ENCODE measurements at regions not wholly inside any gene's neighbourhood (a gene's known extent, or its start where the extent isn't known, plus 50 kb on each side); places are given as distances from the start of the nearest gene placed in this dataset.

DNA sequence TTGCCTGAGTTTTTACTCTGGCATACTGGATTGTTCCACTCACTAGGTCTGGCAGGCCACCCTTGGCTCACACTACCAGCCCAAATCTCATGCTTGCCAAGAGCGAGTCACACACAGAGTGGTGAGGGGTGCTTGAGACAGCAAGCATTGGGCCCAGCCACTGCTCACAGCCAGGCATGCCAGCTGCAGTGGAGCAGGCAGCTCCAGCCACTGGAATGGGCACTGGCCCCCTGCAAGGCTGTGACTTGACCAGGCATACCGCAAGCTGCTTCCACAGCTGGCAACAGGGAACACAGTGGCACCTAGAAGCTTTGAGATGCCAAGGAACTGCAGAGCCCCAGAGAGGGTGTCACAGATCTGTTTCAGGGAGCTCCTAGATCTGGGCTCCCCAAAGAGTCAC, 488.5 kb downstream of the LRFN5 start:
- H3K4me1 ChIP-seq: no peaks in the 10 kb centered on the region
- TF ChIP-seq, protein P1, sequence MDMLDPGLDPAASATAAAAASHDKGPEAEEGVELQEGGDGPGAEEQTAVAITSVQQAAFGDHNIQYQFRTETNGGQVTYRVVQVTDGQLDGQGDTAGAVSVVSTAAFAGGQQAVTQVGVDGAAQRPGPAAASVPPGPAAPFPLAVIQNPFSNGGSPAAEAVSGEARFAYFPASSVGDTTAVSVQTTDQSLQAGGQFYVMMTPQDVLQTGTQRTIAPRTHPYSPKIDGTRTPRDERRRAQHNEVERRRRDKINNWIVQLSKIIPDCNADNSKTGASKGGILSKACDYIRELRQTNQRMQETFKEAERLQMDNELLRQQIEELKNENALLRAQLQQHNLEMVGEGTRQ (IDR thresholded peaks at IDR 0.05): no peak
- TF ChIP-seq SREBF2 (IDR thresholded peaks at IDR 0.05): no peak
- FAIRE-seq: no peak
- no peak overlapping the region for H3K4me3 ChIP-seq
- CTCF ChIA-PET: interaction anchor here (1.0 kb wide), 1 partner anchor 47 kb away, joined by 3 read pairs; no protein-coding TSS in a partner anchor
- no peak overlapping the region for H3K4me2 ChIP-seq
- WGBS (ENCODE audit: missing lambda C conversion rate): 80% methylated on average over 1 of the region's 2 CpGs
- DNase-seq (ENCODE audit: low read depth in 1 of 2, low spot score in 1 of 2): no peak
- H3K9me3 ChIP-seq: no peaks in the 10 kb centered on the region
- no peak overlapping the region for H3K27ac ChIP-seq
- POLR2A ChIA-PET: no interaction called here
- no peak for ATAC-seq

DNA sequence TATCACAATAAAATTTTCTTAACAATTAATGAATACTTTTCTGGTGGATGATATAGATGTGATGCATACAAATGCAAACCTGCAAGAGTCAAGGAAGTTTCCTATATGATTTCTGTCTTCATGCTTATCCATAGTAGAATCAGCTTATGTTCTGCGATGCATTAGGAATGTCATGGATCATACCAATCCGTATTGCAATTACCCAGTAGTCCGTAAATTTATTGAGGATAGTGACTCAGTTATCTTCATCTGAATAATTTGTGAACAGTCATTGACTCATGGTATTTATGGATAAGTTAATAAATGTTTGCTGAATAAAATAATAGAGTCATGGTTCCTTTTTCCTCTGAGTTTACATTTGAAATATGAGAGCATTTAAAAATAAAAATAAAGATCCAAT, 483.4 kb downstream of the LRFN5 start:
- WGBS (ENCODE audit: missing lambda C conversion rate): 43% methylated on average over 3 of the region's 3 CpGs
- no peak overlapping the region for H3K4me3 ChIP-seq
- TF ChIP-seq POLR2AphosphoS2 (conservative IDR thresholded peaks at IDR 0.05; ENCODE audit: low read length) (no peak), PHF8 (IDR thresholded peaks at IDR 0.05; ENCODE audit: borderline replicate concordance, low read depth) (no peak), CBX2 (IDR thresholded peaks at IDR 0.05; ENCODE audit: borderline replicate concordance, low read depth) (no peak), RFX5 (IDR thresholded peaks at IDR 0.05) (no peak), CEBPB (IDR thresholded peaks at IDR 0.05) (no peak), JUNB (IDR thresholded peaks at IDR 0.05) (no peak), ZNF302 (CRISPR knock-in tag; IDR thresholded peaks at IDR 0.05) (no peak), TP53 (CRISPR knock-in tag; IDR thresholded peaks at IDR 0.05) (no peak)
- TF ChIP-seq, protein P2, sequence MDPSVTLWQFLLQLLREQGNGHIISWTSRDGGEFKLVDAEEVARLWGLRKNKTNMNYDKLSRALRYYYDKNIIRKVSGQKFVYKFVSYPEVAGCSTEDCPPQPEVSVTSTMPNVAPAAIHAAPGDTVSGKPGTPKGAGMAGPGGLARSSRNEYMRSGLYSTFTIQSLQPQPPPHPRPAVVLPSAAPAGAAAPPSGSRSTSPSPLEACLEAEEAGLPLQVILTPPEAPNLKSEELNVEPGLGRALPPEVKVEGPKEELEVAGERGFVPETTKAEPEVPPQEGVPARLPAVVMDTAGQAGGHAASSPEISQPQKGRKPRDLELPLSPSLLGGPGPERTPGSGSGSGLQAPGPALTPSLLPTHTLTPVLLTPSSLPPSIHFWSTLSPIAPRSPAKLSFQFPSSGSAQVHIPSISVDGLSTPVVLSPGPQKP (IDR thresholded peaks at IDR 0.05; ENCODE audit: low read depth, low read length): no peak
- TF ChIP-seq, protein P3, sequence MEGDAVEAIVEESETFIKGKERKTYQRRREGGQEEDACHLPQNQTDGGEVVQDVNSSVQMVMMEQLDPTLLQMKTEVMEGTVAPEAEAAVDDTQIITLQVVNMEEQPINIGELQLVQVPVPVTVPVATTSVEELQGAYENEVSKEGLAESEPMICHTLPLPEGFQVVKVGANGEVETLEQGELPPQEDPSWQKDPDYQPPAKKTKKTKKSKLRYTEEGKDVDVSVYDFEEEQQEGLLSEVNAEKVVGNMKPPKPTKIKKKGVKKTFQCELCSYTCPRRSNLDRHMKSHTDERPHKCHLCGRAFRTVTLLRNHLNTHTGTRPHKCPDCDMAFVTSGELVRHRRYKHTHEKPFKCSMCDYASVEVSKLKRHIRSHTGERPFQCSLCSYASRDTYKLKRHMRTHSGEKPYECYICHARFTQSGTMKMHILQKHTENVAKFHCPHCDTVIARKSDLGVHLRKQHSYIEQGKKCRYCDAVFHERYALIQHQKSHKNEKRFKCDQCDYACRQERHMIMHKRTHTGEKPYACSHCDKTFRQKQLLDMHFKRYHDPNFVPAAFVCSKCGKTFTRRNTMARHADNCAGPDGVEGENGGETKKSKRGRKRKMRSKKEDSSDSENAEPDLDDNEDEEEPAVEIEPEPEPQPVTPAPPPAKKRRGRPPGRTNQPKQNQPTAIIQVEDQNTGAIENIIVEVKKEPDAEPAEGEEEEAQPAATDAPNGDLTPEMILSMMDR (IDR thresholded peaks at IDR 0.05): no peak
- H3K27ac ChIP-seq: no peak overlapping the region
- H3K4me2 ChIP-seq: no peak overlapping the region
- no peak for FAIRE-seq
- no peaks in the 10 kb centered on the region for H3K9me3 ChIP-seq
- CTCF ChIA-PET: no interaction called here
- POLR2A ChIA-PET: no interaction called here
- H3K4me1 ChIP-seq: no peaks in the 10 kb centered on the region
- DNase-seq (ENCODE audit: low read depth in 1 of 2, low spot score in 1 of 2): no peak
- ATAC-seq: no peak

DNA sequence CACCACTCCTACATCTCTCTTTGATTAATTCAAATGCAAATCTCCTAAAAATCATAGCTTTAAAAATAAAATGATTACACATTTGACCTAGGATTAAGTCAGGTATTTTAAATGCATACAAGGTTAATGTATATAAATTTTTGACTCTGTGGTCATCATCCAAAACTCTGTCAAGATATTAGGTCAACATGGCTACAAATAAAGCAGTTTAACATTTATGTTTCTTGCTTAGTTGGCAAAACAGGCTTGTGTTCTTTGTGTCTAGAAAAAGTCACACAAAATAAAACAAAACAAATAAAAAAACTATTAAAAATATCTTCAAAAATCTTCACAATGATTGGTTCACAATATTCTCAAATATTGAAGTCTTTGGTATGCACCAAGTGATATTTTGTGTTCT, 473.2 kb downstream of the LRFN5 start:
- Histone ChIP-seq H3K4me2 (no peak overlapping the region), H3K27ac (no peak overlapping the region), H3K9me3 (no peaks in the 10 kb centered on the region; the same call in 2 of the 3 replicates), H3K4me3 (no peak overlapping the region), H3K4me1 (no peaks in the 10 kb centered on the region)
- ATAC-seq (no peak), FAIRE-seq (no peak), DNase-seq (ENCODE audit: low read depth in 1 of 2, low spot score in 1 of 2) (no peak)
- no peak for TF ChIP-seq RAD21 (conservative IDR thresholded peaks at IDR 0.05 in 1 of 2, IDR thresholded peaks at IDR 0.05 in 1 of 2)
- no peak for TF ChIP-seq CBX8 (IDR thresholded peaks at IDR 0.05)
- no peak for TF ChIP-seq NPAS2 (CRISPR knock-in tag; IDR thresholded peaks at IDR 0.05; ENCODE audit: borderline replicate concordance)
- TF ChIP-seq MAFK (IDR thresholded peaks at IDR 0.05; ENCODE audit: partially characterized antibody): peak; percentile 55
- TF ChIP-seq GATA3 (IDR thresholded peaks at IDR 0.05; ENCODE audit: borderline replicate concordance): no peak
- POLR2A ChIA-PET: no interaction called here
- CTCF ChIA-PET: no interaction called here

DNA sequence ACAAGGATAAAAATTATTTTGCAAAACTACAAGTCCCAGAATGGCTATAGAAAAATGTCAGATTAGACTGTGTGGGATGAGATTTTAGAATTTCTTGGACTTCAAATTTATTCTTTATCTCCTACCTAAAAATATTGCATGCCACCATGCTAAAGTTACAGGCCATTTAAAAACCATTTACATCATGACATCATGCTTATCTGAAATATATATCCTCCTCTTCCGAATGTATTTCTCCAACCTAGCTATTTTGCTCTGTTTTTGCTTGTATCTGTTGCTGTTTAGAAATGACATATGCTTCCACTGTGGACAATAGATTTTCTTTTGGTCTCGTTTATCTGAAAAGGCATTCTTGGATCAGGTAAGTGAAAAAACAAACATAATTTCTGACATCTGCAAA, 471.7 kb downstream of the LRFN5 start:
- no peak overlapping the region for H3K4me2 ChIP-seq
- TF ChIP-seq RFX5 (IDR thresholded peaks at IDR 0.05): no peak
- no peak for TF ChIP-seq ESRRA (IDR thresholded peaks at IDR 0.05; ENCODE audit: borderline replicate concordance, low read length)
- no peak for TF ChIP-seq PHF8 (IDR thresholded peaks at IDR 0.05; ENCODE audit: borderline replicate concordance, low read depth)
- TF ChIP-seq, protein P4, sequence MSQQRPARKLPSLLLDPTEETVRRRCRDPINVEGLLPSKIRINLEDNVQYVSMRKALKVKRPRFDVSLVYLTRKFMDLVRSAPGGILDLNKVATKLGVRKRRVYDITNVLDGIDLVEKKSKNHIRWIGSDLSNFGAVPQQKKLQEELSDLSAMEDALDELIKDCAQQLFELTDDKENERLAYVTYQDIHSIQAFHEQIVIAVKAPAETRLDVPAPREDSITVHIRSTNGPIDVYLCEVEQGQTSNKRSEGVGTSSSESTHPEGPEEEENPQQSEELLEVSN (IDR thresholded peaks at IDR 0.05; ENCODE audit: borderline replicate concordance, low read depth): no peak
- TF ChIP-seq, protein P5, sequence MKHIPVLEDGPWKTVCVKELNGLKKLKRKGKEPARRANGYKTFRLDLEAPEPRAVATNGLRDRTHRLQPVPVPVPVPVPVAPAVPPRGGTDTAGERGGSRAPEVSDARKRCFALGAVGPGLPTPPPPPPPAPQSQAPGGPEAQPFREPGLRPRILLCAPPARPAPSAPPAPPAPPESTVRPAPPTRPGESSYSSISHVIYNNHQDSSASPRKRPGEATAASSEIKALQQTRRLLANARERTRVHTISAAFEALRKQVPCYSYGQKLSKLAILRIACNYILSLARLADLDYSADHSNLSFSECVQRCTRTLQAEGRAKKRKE (CRISPR knock-in tag; IDR thresholded peaks at IDR 0.05; ENCODE audit: low read depth): no peak
- no peak for TF ChIP-seq HOXB5 (CRISPR knock-in tag; IDR thresholded peaks at IDR 0.05)
- no peak for TF ChIP-seq ZNF302 (CRISPR knock-in tag; IDR thresholded peaks at IDR 0.05)
- no peak for DNase-seq (ENCODE audit: low read depth in 1 of 2, low spot score in 1 of 2)
- no peak for ATAC-seq
- H3K9me3 ChIP-seq: no peaks in the 10 kb centered on the region; the same call in 2 of the 3 replicates
- no peaks in the 10 kb centered on the region for H3K4me1 ChIP-seq
- no peak for FAIRE-seq
- H3K27ac ChIP-seq: no peak overlapping the region
- POLR2A ChIA-PET: no interaction called here
- CTCF ChIA-PET: no interaction called here
- WGBS (ENCODE audit: missing lambda C conversion rate): 43% methylated on average over 2 of the region's 2 CpGs
- H3K4me3 ChIP-seq: no peak overlapping the region
